ENCODE measurements at regions not wholly inside any gene's neighbourhood (a gene's known extent, or its start where the extent isn't known, plus 50 kb on each side); places are given as distances from the start of the nearest gene placed in this dataset.

DNA sequence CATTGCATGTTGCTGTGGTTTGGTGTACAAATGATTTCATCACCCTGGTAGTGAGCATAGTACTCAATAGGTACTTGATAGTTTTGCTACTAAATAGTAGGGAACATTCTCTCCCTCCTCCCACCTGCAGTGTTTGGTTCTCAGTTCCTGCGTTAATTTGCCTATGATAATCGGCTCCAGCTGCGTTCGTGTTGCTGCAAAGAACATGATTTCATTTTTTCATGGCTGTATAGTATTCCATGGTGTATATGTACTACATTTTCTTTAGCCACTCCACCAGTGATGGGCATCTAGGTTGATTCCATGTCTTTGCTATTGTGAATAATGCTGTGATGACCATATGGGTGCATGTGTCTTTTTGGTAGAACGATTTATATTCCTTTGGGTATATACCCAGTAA is 903.4 kb downstream of the TTLL7 start:
- ATAC-seq = no peak
- DNase-seq = no peak
- H3K27me3 ChIP-seq (ENCODE audit: control insufficient read depth in 2 of 2, insufficient read depth in 2 of 2, low read length in 2 of 2) = no peaks in the 10 kb centered on the region
- H3K9me3 Mint-ChIP-seq = peaks cover 0 to 6% (median 0%) of the 10 kb centered on the region in 11 donors
- CTCF ChIA-PET = no interaction called here
- no peaks in the 10 kb centered on the region for H3K27me3 Mint-ChIP-seq
- H3K4me3 ChIP-seq (ENCODE audit: low read length) = no peak overlapping the region
- POLR2A ChIA-PET = no interaction called here
- H3K9me3 ChIP-seq (ENCODE audit: control insufficient read depth in 2 of 3, low read length in 3 of 3) = no peaks in the 10 kb centered on the region
- H3K4me3 Mint-ChIP-seq = no peak overlapping the region
- no peaks in the 10 kb centered on the region for H3K4me1 Mint-ChIP-seq
- H3K27ac ChIP-seq (ENCODE audit: low read depth, low read length) = no peak overlapping the region
- H3K36me3 ChIP-seq (ENCODE audit: control insufficient read depth in 2 of 3, insufficient read depth in 3 of 3, low read length in 3 of 3) = no peaks in the 10 kb centered on the region
- intact Hi-C loops (cut with micrococcal nuclease) = no loop called here
- no peaks in the 10 kb centered on the region for H3K36me3 Mint-ChIP-seq
- H3K4me1 ChIP-seq (ENCODE audit: control insufficient read depth in 2 of 2, insufficient read depth in 2 of 2, low read length in 2 of 2) = no peaks in the 10 kb centered on the region
- no peak overlapping the region for H3K27ac Mint-ChIP-seq

DNA sequence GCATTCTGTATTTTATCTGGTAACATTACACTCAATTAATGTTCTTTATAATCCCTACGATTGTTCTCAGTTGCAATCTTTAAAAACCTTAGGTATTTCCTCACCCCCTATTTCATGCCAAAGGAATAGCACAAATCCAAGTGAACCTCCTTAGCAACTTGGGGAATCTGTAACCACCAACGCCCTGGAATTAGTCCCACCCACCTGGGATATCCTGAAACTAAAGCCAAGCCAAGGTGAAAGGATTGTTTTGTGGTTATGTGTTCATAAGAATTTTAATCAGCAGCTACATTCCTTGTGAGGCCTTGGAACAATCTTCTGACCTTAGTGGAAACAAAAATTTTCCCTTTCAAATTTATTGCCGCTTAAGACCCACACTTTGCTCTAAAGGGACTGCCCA is 908.7 kb downstream of the TTLL7 start:
- DNase-seq (no peak), ATAC-seq (no peak)
- Mint-ChIP-seq H3K4me3 (no peak overlapping the region), H3K27ac (no peak overlapping the region), H3K4me1 (no peaks in the 10 kb centered on the region), H3K9me3 (no peaks in the 10 kb centered on the region), H3K27me3 (no peaks in the 10 kb centered on the region), H3K36me3 (no peaks in the 10 kb centered on the region)
- POLR2A ChIA-PET = no interaction called here
- Histone ChIP-seq H3K27ac (ENCODE audit: low read depth, low read length) (no peak overlapping the region), H3K4me3 (ENCODE audit: low read length) (no peak overlapping the region), H3K4me1 (ENCODE audit: control insufficient read depth in 2 of 2, insufficient read depth in 2 of 2, low read length in 2 of 2) (no peaks in the 10 kb centered on the region), H3K27me3 (ENCODE audit: control insufficient read depth in 2 of 2, insufficient read depth in 2 of 2, low read length in 2 of 2) (no peaks in the 10 kb centered on the region), H3K9me3 (ENCODE audit: control insufficient read depth in 2 of 3, low read length in 3 of 3) (no peaks in the 10 kb centered on the region), H3K36me3 (ENCODE audit: control insufficient read depth in 2 of 3, insufficient read depth in 3 of 3, low read length in 3 of 3) (no peaks in the 10 kb centered on the region)
- CTCF ChIA-PET = interaction anchor here (0.7 kb wide), 1 partner anchor 15 kb away, joined by 3 read pairs; no protein-coding TSS in a partner anchor
- intact Hi-C loops (cut with micrococcal nuclease) = no loop called here

DNA sequence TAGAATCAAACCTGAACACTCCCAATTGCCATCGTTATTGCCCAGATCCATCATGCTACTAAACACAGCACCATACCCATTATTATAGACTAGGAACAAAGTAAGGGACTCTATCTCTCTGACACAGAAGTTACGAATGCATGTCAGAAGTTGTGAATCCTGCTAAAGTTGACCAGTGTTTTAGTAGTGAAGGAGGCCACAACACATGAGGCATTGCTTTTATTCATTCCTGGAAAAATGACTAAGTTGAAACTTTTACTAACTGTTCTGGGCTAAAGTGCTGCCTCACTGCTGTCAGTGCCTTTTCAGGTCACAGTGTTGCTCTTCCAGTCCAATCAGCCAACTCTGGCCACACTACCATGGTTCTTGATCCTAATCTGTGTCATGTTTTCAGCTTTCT is 911.1 kb downstream of the TTLL7 start:
- ChIA-PET CTCF (no interaction called here), POLR2A (no interaction called here)
- no peaks in the 10 kb centered on the region for H3K36me3 ChIP-seq (ENCODE audit: control insufficient read depth in 2 of 3, insufficient read depth in 3 of 3, low read length in 3 of 3)
- peaks cover 0 to 3% (median 0%) of the 10 kb centered on the region in 5 donors for H3K27me3 Mint-ChIP-seq
- H3K9me3 Mint-ChIP-seq = no peaks in the 10 kb centered on the region
- no peak overlapping the region for H3K4me3 ChIP-seq (ENCODE audit: low read length)
- H3K9me3 ChIP-seq (ENCODE audit: control insufficient read depth in 2 of 3, low read length in 3 of 3) = no peaks in the 10 kb centered on the region
- H3K36me3 Mint-ChIP-seq = no peaks in the 10 kb centered on the region
- intact Hi-C loops (cut with micrococcal nuclease) = no loop called here
- DNase-seq (no peak), ATAC-seq (no peak)
- no peak overlapping the region for H3K4me3 Mint-ChIP-seq
- no peak overlapping the region for H3K27ac Mint-ChIP-seq
- H3K4me1 Mint-ChIP-seq = no peaks in the 10 kb centered on the region
- no peak overlapping the region for H3K27ac ChIP-seq (ENCODE audit: low read depth, low read length)
- H3K4me1 ChIP-seq (ENCODE audit: control insufficient read depth in 2 of 2, insufficient read depth in 2 of 2, low read length in 2 of 2) = no peaks in the 10 kb centered on the region
- H3K27me3 ChIP-seq (ENCODE audit: control insufficient read depth in 2 of 2, insufficient read depth in 2 of 2, low read length in 2 of 2) = no peaks in the 10 kb centered on the region

DNA sequence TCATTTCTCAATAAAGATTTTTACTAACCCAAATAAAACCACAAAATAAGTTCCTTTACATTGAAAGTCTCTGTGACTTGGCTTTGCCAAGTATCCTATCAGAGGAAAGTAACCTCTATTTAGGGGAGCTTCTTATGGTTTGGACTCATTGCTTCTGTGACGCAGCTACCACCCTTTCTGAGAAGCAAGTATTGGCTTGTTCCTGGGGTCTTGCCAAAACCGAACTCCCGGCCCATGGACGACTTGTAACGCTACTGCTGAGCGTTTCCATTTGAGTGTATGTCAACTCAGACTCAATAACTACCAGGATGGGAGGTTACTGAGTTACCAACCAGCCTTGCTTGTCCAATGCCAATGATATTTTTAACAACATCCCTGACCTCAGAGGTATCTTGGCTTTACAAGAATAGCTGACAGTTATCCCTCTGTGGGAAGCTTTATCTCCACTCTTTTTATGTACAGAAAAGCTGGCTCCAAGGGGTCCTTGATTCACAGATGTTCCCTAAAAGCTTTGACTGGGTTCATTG is 911.9 kb downstream of the TTLL7 start:
- POLR2A ChIA-PET = no interaction called here
- CTCF ChIA-PET = no interaction called here
- intact Hi-C loops (cut with micrococcal nuclease) = loop anchor here in 1 of 2 donors (1.0 kb wide), 1 partner anchor 7 kb away; no protein-coding TSS in a partner anchor
- Mint-ChIP-seq H3K36me3 (no peaks in the 10 kb centered on the region), H3K27ac (no peak overlapping the region), H3K27me3 (peaks cover 0 to 3% (median 0%) of the 10 kb centered on the region in 5 donors), H3K4me1 (no peaks in the 10 kb centered on the region), H3K4me3 (no peak overlapping the region), H3K9me3 (no peaks in the 10 kb centered on the region)
- Histone ChIP-seq H3K9me3 (ENCODE audit: control insufficient read depth in 2 of 3, low read length in 3 of 3) (no peaks in the 10 kb centered on the region), H3K4me1 (ENCODE audit: control insufficient read depth in 2 of 2, insufficient read depth in 2 of 2, low read length in 2 of 2) (no peaks in the 10 kb centered on the region), H3K4me3 (ENCODE audit: low read length) (no peak overlapping the region), H3K27me3 (ENCODE audit: control insufficient read depth in 2 of 2, insufficient read depth in 2 of 2, low read length in 2 of 2) (no peaks in the 10 kb centered on the region), H3K36me3 (ENCODE audit: control insufficient read depth in 2 of 3, insufficient read depth in 3 of 3, low read length in 3 of 3) (no peaks in the 10 kb centered on the region), H3K27ac (ENCODE audit: low read depth, low read length) (no peak overlapping the region)
- ATAC-seq (no peak), DNase-seq (no peak)

DNA sequence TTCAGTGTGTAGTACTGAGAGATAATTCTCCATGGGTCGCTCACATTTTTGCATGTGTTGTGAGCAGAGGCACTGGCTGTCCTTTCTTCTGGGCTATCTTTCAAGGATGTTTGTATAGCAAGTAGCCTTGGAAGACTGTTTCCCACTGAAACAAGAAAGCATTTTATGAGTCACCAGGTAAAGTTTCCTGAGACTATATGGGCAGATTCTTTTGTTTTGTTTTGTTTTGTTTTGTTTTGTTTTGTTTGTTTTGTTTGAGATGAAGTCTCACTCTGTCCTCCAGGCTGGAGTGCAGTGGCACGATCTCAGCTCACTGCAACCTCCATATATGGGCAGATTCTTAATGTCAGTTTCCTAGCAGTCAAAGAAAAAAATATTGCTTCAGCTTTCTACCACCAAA is 912.6 kb downstream of the TTLL7 start:
- no peaks in the 10 kb centered on the region for H3K36me3 ChIP-seq (ENCODE audit: control insufficient read depth in 2 of 3, insufficient read depth in 3 of 3, low read length in 3 of 3)
- Mint-ChIP-seq H3K27ac (no peak overlapping the region), H3K9me3 (peaks cover 0 to 2% (median 0%) of the 10 kb centered on the region in 11 donors), H3K36me3 (no peaks in the 10 kb centered on the region), H3K4me1 (no peaks in the 10 kb centered on the region), H3K4me3 (no peak overlapping the region), H3K27me3 (peaks cover 0 to 3% (median 0%) of the 10 kb centered on the region in 5 donors)
- CTCF ChIA-PET = no interaction called here
- ATAC-seq (no peak), DNase-seq (no peak)
- no peaks in the 10 kb centered on the region for H3K27me3 ChIP-seq (ENCODE audit: control insufficient read depth in 2 of 2, insufficient read depth in 2 of 2, low read length in 2 of 2)
- H3K4me1 ChIP-seq (ENCODE audit: control insufficient read depth in 2 of 2, insufficient read depth in 2 of 2, low read length in 2 of 2) = no peaks in the 10 kb centered on the region
- no peak overlapping the region for H3K4me3 ChIP-seq (ENCODE audit: low read length)
- H3K9me3 ChIP-seq (ENCODE audit: control insufficient read depth in 2 of 3, low read length in 3 of 3) = no peaks in the 10 kb centered on the region
- POLR2A ChIA-PET = no interaction called here
- H3K27ac ChIP-seq (ENCODE audit: low read depth, low read length) = no peak overlapping the region
- intact Hi-C loops (cut with micrococcal nuclease) = loop anchor here in 1 of 2 donors (1.0 kb wide), 1 partner anchor 8 kb away; no protein-coding TSS in a partner anchor

DNA sequence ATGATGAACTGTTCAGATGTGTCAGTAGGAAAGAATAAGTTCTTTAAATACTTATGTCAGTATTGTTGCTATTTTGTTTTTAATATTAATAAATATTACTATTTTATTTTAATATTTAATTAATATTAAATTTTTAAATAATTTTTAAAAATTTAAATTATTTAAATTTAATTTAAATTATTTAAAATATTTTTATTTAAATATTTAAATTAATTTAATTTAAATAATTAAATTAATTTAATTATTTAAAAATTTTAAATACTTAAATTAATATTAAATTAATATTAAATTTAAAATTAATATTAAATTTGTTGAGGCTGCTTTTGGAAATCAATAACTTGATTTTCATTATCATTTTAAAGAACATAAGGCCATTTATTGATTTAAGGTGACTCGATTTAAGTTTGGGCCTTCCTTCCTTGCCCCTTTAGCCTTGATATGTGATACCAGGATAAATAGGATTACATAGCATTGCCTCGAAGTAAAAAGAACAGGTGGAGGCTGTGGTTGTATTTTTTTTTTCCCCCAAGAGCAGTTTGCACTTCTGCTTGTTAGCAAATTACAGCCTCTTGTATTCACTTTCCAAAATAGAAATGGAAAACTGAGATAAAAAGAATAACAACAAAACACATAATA is 915.2 kb downstream of the TTLL7 start:
- no peaks in the 10 kb centered on the region for H3K9me3 ChIP-seq (ENCODE audit: control insufficient read depth in 2 of 3, low read length in 3 of 3)
- H3K27ac Mint-ChIP-seq = no peak overlapping the region
- H3K36me3 Mint-ChIP-seq = no peaks in the 10 kb centered on the region
- H3K4me1 Mint-ChIP-seq = no peaks in the 10 kb centered on the region
- peaks cover 0 to 3% (median 0%) of the 10 kb centered on the region in 5 donors for H3K27me3 Mint-ChIP-seq
- peaks cover 0 to 8% (median 0%) of the 10 kb centered on the region in 11 donors for H3K9me3 Mint-ChIP-seq
- H3K4me3 Mint-ChIP-seq = no peak overlapping the region
- H3K27me3 ChIP-seq (ENCODE audit: control insufficient read depth in 2 of 2, insufficient read depth in 2 of 2, low read length in 2 of 2) = no peaks in the 10 kb centered on the region
- H3K27ac ChIP-seq (ENCODE audit: low read depth, low read length) = no peak overlapping the region
- no peaks in the 10 kb centered on the region for H3K4me1 ChIP-seq (ENCODE audit: control insufficient read depth in 2 of 2, insufficient read depth in 2 of 2, low read length in 2 of 2)
- POLR2A ChIA-PET = no interaction called here
- no peak for DNase-seq
- H3K4me3 ChIP-seq (ENCODE audit: low read length) = no peak overlapping the region
- intact Hi-C loops (cut with micrococcal nuclease) = no loop called here
- CTCF ChIA-PET = no interaction called here
- ATAC-seq = no peak
- no peaks in the 10 kb centered on the region for H3K36me3 ChIP-seq (ENCODE audit: control insufficient read depth in 2 of 3, insufficient read depth in 3 of 3, low read length in 3 of 3)

DNA sequence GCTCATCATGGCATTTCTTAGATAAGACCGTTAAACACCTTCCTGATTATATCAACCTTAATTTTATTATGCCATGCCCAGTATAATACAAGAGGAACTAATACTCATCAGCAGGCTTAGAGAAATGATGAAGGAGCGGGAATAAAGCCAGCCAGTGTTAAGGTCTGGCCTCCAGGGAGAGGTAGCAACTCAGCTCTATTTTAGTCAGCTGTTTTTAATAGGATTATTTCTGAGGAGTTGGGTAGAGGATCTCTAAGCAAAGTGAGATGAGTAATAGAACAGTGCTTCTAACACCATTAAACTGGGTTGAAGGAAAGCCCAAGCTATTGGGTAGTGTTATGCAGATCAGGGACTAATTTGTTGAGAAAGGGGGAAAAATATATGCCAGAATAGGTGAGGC is 921.5 kb downstream of the TTLL7 start:
- Histone ChIP-seq H3K4me1 (ENCODE audit: control insufficient read depth in 2 of 2, insufficient read depth in 2 of 2, low read length in 2 of 2) (no peaks in the 10 kb centered on the region), H3K4me3 (ENCODE audit: low read length) (no peak overlapping the region), H3K9me3 (ENCODE audit: control insufficient read depth in 2 of 3, low read length in 3 of 3) (no peaks in the 10 kb centered on the region), H3K36me3 (ENCODE audit: control insufficient read depth in 2 of 3, insufficient read depth in 3 of 3, low read length in 3 of 3) (no peaks in the 10 kb centered on the region), H3K27ac (ENCODE audit: low read depth, low read length) (no peak overlapping the region), H3K27me3 (ENCODE audit: control insufficient read depth in 2 of 2, insufficient read depth in 2 of 2, low read length in 2 of 2) (no peaks in the 10 kb centered on the region)
- Mint-ChIP-seq H3K9me3 (peaks cover 0 to 8% (median 0%) of the 10 kb centered on the region in 11 donors), H3K27me3 (no peaks in the 10 kb centered on the region), H3K4me3 (no peak overlapping the region), H3K27ac (no peak overlapping the region), H3K4me1 (no peaks in the 10 kb centered on the region), H3K36me3 (no peaks in the 10 kb centered on the region)
- ChIA-PET POLR2A (no interaction called here), CTCF (interaction anchor here (0.6 kb wide), 1 partner anchor 23 kb away, joined by 3 read pairs; no protein-coding TSS in a partner anchor)
- ATAC-seq (no peak), DNase-seq (no peak)
- intact Hi-C loops (cut with micrococcal nuclease) = no loop called here
